ENCODE measurements at regions not wholly inside any gene's neighbourhood (a gene's known extent, or its start where the extent isn't known, plus 50 kb on each side); places are given as distances from the start of the nearest gene placed in this dataset.
A peak's percentile ranks its signal among the peaks of the same experiment; 100 is the strongest.
"Not testable (repeated sequence)": the region's sequence is repeated elsewhere in the genome, so short reads cannot be mapped to it uniquely, and the experiment has no call there.

GRCh38 chr7:15143936-15144335 is 241.4 kb upstream of the DGKB start:
- no peak for DNase-seq

GRCh38 chr7:15143121-15143520 is 240.6 kb upstream of the DGKB start:
- no peak for DNase-seq

- DNase-seq: no peak
Measured at GRCh38 chr7:15140431-15140830, 237.9 kb upstream of the DGKB start.

- no peak for DNase-seq
Measured at GRCh38 chr7:15131661-15132060, 229.1 kb upstream of the DGKB start.

GRCh38 chr7:15130666-15131541 is 228.4 kb upstream of the DGKB start:
- DNase-seq: no peak

DNA sequence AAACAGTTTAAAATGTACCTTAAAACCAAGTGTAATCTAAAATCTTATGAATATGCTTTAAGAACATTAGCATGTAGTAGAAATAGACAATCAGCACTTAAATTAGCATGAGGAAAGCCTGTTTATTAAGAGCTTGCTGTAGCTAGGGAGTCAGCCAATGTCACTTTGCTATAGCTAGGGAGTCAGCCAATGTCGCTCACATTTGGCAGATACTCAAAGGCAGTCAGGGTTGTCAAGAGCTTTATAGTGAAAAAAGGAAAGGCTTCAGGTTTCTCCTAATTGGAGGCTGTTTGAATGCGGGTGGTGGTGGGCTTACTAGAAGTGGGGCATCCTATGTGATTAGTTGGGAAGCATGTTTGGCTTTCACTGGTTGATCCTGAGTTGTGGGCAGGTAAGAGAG is 226.2 kb upstream of the DGKB start:
- DNase-seq: peak; percentile 97

DNA sequence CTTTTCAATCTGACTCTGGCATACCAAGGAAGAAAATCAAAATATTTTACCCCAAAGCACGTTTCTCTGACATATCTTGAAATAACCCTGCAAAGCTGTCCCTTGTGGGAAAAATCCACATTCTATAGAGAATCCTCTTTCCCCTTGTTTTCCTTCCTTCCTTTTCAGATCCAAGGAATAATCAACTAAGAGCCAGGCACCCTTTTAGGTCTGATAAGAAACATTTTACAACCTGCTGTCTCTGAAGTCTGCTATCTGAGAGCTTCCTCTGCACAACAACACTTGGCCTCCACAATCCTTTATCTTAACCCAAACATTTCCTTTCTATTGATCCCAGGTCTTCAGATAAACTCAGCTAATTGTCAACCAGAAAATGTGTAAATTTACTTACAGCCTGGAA is 224.1 kb upstream of the DGKB start:
- not testable (repeated sequence) for DNase-seq

GRCh38 chr7:15123901-15124300 is 221.3 kb upstream of the DGKB start:
- DNase-seq: no peak

GRCh38 chr7:15113752-15114151 is 211.2 kb upstream of the DGKB start:
- DNase-seq: no peak

GRCh38 chr7:15105711-15106110 is 203.2 kb upstream of the DGKB start:
- DNase-seq: no peak

- DNase-seq: peak; percentile 91
Measured at GRCh38 chr7:15104411-15105092, 202.0 kb upstream of the DGKB start.

GRCh38 chr7:15099074-15099473 is 196.5 kb upstream of the DGKB start:
- DNase-seq: no peak

DNA sequence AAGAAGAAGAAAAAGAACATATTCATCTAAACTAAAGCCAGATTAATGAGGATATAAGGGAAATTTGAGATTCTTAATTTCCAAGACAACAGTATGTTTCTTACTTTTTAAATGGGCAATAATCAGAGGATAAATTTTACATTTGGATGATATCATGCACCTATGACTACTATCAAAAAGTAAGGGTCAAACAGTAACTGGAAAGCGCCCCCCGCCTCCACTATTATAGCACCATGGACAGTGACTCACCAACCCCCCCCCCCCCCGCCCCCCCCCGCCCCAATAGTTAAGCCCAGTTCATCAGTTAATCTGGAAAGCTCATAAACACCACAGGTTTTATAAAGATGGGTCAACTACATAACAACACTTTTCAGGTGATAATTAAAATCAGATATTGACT is 194.3 kb upstream of the DGKB start:
- no peak for DNase-seq

GRCh38 chr7:15094989-15095388 is 192.4 kb upstream of the DGKB start:
- no peak for DNase-seq

DNA sequence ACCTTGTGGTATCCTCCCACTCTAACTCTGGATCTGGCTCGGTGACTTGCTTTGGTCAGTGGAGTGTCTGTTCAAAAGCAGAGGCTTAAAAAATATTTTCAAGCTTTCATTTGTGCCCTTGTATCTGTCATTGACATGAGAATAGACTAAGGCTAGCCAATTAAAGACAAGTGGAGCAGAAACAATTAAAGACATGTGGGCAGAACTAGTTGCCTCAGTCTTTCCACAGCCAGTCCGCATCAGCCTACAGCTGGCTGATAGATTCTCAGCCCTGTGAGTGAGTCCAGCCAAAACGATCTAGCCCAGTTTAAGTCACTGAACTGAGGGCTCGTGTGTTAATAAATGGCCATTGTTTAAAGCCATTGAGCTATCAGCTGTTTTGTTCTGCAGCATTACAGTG is 185.2 kb upstream of the DGKB start:
- DNase-seq: no peak

DNA sequence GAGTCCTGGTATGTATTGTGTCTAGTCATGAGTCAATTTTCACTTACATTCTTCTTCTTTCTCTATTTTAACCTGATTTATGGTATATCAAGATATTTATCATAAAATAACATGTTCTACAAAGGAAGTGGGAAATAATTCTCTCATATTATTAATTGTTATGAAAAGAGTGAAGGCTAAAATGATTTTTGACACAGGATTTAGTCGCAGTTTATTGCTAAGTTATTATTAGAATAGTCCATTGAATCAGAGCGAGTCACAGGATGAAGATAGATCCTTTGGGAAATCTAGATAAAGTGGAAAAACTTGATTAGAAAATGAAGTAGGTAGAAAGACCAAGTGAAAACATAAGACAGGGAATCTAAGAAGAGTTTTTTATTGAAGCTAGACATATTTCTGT is 184.3 kb upstream of the DGKB start:
- no peak for DNase-seq

DNA sequence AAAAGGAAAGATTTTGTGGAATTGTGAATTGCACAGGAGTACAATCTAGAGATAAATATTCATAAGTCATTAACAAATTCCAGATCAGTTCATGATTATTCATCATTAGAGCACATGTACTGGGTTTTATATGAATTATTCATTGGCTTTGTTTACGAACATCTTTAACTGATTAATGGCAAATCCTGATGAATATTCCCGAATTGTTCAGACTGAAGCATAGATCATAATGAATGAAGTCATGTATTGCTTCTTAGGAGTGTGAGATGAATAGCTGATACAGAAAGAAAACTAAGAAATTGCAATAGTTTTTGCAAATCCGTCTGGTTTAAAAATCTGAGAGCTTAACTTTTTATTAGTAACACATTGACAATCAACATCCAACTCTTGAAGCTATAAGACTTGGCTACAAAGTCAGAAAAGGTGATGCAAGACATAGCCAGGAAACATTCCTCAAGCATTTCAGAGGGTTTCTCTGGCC is 183.6 kb upstream of the DGKB start:
- DNase-seq: no peak

- no peak for DNase-seq
Measured at GRCh38 chr7:15085366-15085765, 182.8 kb upstream of the DGKB start.

- no peak for DNase-seq
Measured at GRCh38 chr7:15084368-15084767, 181.8 kb upstream of the DGKB start.

DNA sequence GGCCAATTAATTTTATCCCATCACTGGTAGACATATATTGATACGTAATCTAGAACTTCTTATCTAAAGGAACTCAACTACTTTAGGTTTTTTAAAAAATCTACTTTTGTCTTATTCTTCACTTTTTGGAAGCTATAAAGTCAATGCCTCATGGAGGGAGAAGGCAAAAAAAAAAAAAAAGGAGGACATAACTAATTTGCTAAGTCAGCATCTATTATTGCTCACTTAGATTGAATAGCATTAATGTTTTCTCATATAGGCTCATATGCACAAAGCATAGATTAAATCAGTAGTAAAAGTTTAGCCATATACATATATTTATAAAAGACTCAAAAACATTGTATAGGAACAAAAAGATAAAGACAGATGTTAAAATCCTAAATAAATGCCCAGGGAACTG is 179.3 kb upstream of the DGKB start:
- DNase-seq: no peak

GRCh38 chr7:15073301-15073700 is 170.8 kb upstream of the DGKB start:
- no peak for DNase-seq

DNA sequence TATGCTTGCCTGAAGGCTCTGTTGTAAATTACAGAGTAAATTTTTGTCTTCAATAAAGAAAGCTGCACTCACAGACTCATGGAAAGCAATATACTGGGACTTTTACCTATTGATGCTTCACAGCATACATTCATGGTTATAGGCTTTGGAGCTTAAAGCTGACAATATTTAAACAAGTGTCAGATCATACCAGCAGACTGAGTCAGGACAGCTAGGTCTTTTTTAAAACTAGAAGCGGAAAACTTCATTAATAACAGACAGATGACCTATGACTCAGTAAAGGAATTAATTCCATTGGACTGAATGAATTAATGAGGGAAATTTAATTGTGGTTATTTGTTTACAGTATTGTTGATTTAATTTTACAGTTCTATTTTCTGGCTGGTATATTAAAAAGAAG is 165.8 kb upstream of the DGKB start:
- DNase-seq: no peak

- DNase-seq: no peak
Measured at GRCh38 chr7:15057272-15057671, 154.7 kb upstream of the DGKB start.

DNA sequence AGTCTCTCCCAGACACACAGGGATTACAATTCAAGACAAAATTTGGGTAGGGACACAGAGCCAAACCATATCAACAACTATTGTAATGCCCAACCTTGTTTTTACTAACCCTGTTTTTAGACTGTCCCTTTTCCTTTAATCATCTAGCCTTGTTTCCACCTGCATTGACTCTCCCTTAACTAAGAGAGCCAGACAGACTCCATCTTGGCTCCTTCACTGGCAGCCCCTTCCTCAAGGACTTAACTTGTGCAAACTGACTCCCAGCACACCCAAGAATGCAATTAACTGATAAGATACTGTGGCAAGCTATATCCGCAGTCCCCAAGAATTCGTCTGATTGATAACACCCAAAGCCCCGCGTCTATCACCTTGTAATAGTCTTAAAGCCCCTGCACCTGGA is 151.8 kb upstream of the DGKB start:
- not testable (repeated sequence) for DNase-seq
